GM23338 (cell line): ENCODE measurements at regions not wholly inside any gene's neighbourhood (a gene's known extent, or its start where the extent isn't known, plus 50 kb on each side); places are given as distances from the start of the nearest gene placed in this dataset.

ENCODE experiments used
- ATAC-seq: fragments of 200-7000 bp; cut with Tn5 transposase; 3 replicates; pipeline ENCODE4 v1.9.1; 2020
- DNase-seq: peaks from one replicate; pipeline ENCODE4 v3.0.0-alpha.2; 2015; ENCODE audit warnings: low spot score
- H2AFZ ChIP-seq: fragments of 200-600 bp; sonication (generic); 2 replicates; pipeline ENCODE4 v1.8.0; 2016; ENCODE audit warnings: antibody characterized with exemption, mild to moderate bottlenecking, moderate library complexity
- H3F3A ChIP-seq: fragments of 200-600 bp; sonication (generic); replicated peaks from 2 replicates; pipeline ENCODE4 v1.8.0; 2017; ENCODE audit warnings: antibody characterized with exemption, mixed run types, low read depth
- H3K27ac ChIP-seq: fragments of 200-600 bp; sonication (generic); 2 replicates; pipeline ENCODE4 v1.6.1; 2016; ENCODE audit warnings: low read depth
- H3K27me3 ChIP-seq: fragments of 200-600 bp; sonication (generic); 2 replicates; pipeline ENCODE4 v1.8.0; 2016; ENCODE audit warnings: mild to moderate bottlenecking, mixed run types, moderate library complexity; ENCODE audit not compliant: insufficient read depth
- H3K36me3 ChIP-seq: fragments of 200-600 bp; sonication (generic); 2 replicates; pipeline ENCODE4 v1.8.0; 2016; ENCODE audit warnings: mild to moderate bottlenecking; ENCODE audit not compliant: insufficient read depth
- H3K4me1 ChIP-seq: fragments of 200-600 bp; sonication (generic); 2 replicates; pipeline ENCODE4 v1.8.0; 2016; ENCODE audit warnings: mild to moderate bottlenecking, moderate library complexity; ENCODE audit not compliant: insufficient read depth
- H3K4me2 ChIP-seq: fragments of 200-600 bp; sonication (generic); 2 replicates; pipeline ENCODE4 v1.7.1; 2017; ENCODE audit warnings: mixed run types
- H3K4me3 ChIP-seq: fragments of 200-600 bp; sonication (generic); 2 replicates; pipeline ENCODE4 v1.6.1; 2016; ENCODE audit warnings: mixed run types
- H3K79me2 ChIP-seq: fragments of 200-600 bp; sonication (generic); replicated peaks from 2 replicates; pipeline ENCODE4 v1.8.0; 2017; ENCODE audit warnings: mild to moderate bottlenecking; ENCODE audit not compliant: insufficient read depth
- H3K9me2 ChIP-seq: fragments of 200-600 bp; sonication (generic); 2 replicates; pipeline ENCODE4 v1.8.0; 2017; ENCODE audit not compliant: insufficient read depth
- H4K20me1 ChIP-seq: fragments of 200-600 bp; sonication (generic); replicated peaks from 2 replicates; pipeline ENCODE4 v1.8.0; 2017; ENCODE audit warnings: mild to moderate bottlenecking; ENCODE audit not compliant: insufficient read depth
- H3K27ac Mint-ChIP-seq: 2 replicates; pipeline ENCODE4 v1.8.0; 2020; ENCODE audit warnings: inconsistent platforms, mild to moderate bottlenecking, moderate library complexity, mixed read lengths
- H3K27me3 Mint-ChIP-seq: 3 replicates; pipeline ENCODE4 v1.8.0; 2022; ENCODE audit warnings: low read depth, mild to moderate bottlenecking, moderate library complexity, mixed read lengths, inconsistent platforms; ENCODE audit not compliant: insufficient read depth, poor library complexity
- H3K36me3 Mint-ChIP-seq: 3 replicates; pipeline ENCODE4 v1.8.0; 2021; ENCODE audit warnings: low read depth, mild to moderate bottlenecking, inconsistent platforms, moderate library complexity, mixed read lengths
- H3K4me1 Mint-ChIP-seq: 3 replicates; pipeline ENCODE4 v1.8.0; 2020; ENCODE audit warnings: mild to moderate bottlenecking, inconsistent platforms, mixed read lengths
- H3K4me3 Mint-ChIP-seq: 3 replicates; pipeline ENCODE4 v1.8.0; 2021; ENCODE audit warnings: moderate library complexity, mild to moderate bottlenecking, inconsistent platforms, mixed read lengths
- H3K9me3 Mint-ChIP-seq: 3 replicates; pipeline ENCODE4 v1.8.0; 2020; ENCODE audit warnings: moderate library complexity, mild to moderate bottlenecking, inconsistent platforms, mixed read lengths
- CREB1 ChIP-seq: fragments of 250-450 bp; sonication (Bioruptor Pico); IDR thresholded peaks from 2 replicates; pipeline ENCODE4 v1.5.0; 2020; ENCODE audit warnings: low read depth, mild to moderate bottlenecking, moderate library complexity
- CTCF ChIP-seq, 2 experiments: fragments of 200-600 bp in 1 of 2; sonication (generic) in 1 of 2; conservative IDR thresholded peaks; 2 replicates each; pipeline versions ENCODE4 v1.5.1 to v1.6.1; 2016 to 2017; ENCODE audit warnings: antibody characterized with exemption in 2 of 2, low read depth in 2 of 2, mild to moderate bottlenecking in 2 of 2, moderate library complexity in 1 of 2
- ETS1 ChIP-seq: IDR thresholded peaks from 2 replicates; pipeline ENCODE4 v1.6.1; 2016; ENCODE audit warnings: antibody characterized with exemption
- EZH2 ChIP-seq: fragments of 200-600 bp; sonication (generic); IDR thresholded peaks from one replicate; pipeline ENCODE4 v1.8.0; 2017; ENCODE audit warnings: antibody characterized with exemption, mild to moderate bottlenecking, low read depth; ENCODE audit not compliant: unreplicated experiment
- JUNB ChIP-seq: IDR thresholded peaks from one replicate; pipeline ENCODE4 v1.6.1; 2016; ENCODE audit warnings: antibody characterized with exemption; ENCODE audit not compliant: unreplicated experiment
- NANOG ChIP-seq: IDR thresholded peaks from 2 replicates; pipeline ENCODE4 v1.6.1; 2016; ENCODE audit warnings: antibody characterized with exemption, borderline replicate concordance
- POLR2AphosphoS5 ChIP-seq: IDR thresholded peaks from 2 replicates; pipeline ENCODE4 v1.6.1; 2016; ENCODE audit warnings: antibody characterized with exemption, low read depth
- STAT1 ChIP-seq: IDR thresholded peaks from one replicate; pipeline ENCODE4 v1.6.1; 2016; ENCODE audit warnings: antibody characterized with exemption; ENCODE audit not compliant: unreplicated experiment
- ZNF331 ChIP-seq: fragments of 250-450 bp; sonication (Bioruptor Pico); IDR thresholded peaks from 2 replicates; pipeline ENCODE4 v1.5.0; 2020; ENCODE audit warnings: low read depth, mild to moderate bottlenecking, moderate library complexity
- ZNF462 ChIP-seq: fragments of 250-450 bp; sonication (Bioruptor Pico); IDR thresholded peaks from 2 replicates; pipeline ENCODE4 v1.5.0; 2020; ENCODE audit warnings: mild to moderate bottlenecking, moderate library complexity

- no peaks in the 10 kb centered on the region for H3K9me2 ChIP-seq
- no peak overlapping the region for H3K27ac ChIP-seq
- no peaks in the 10 kb centered on the region for H3K27me3 ChIP-seq
- H3K4me3 ChIP-seq = no peak overlapping the region
- no peaks in the 10 kb centered on the region for H3K4me1 ChIP-seq
- no peaks in the 10 kb centered on the region for H3K36me3 ChIP-seq
- TF ChIP-seq JUNB (no peak), STAT1 (no peak), ZNF331 (no peak), POLR2AphosphoS5 (no peak)
- no peaks in the 10 kb centered on the region for H3K9me3 Mint-ChIP-seq
- H2AFZ ChIP-seq = no peak overlapping the region
- no peaks in the 10 kb centered on the region for H3K79me2 ChIP-seq
- no peak for DNase-seq
- H3K4me2 ChIP-seq = no peak overlapping the region
- no peaks in the 10 kb centered on the region for H3F3A ChIP-seq
- H3K27me3 Mint-ChIP-seq = no peaks in the 10 kb centered on the region
- H3K4me1 Mint-ChIP-seq = peaks cover 2% of the 10 kb centered on the region; the same call in 1 of the 3 replicates
- no peaks in the 10 kb centered on the region for H4K20me1 ChIP-seq
- no peak overlapping the region for H3K27ac Mint-ChIP-seq
- no peak overlapping the region for H3K4me3 Mint-ChIP-seq
- no peak for ATAC-seq
- no peaks in the 10 kb centered on the region for H3K36me3 Mint-ChIP-seq
Measured at GRCh38 chr5:107199756-107200155, 471.0 kb downstream of the EFNA5 start.

- Mint-ChIP-seq H3K36me3 (no peaks in the 10 kb centered on the region), H3K27me3 (no peaks in the 10 kb centered on the region), H3K9me3 (no peaks in the 10 kb centered on the region), H3K4me3 (no peak overlapping the region), H3K27ac (no peak overlapping the region), H3K4me1 (peaks cover 2% of the 10 kb centered on the region; the same call in 1 of the 3 replicates)
- no peak for DNase-seq
- H3K27me3 ChIP-seq = no peaks in the 10 kb centered on the region
- no peaks in the 10 kb centered on the region for H3F3A ChIP-seq
- no peak overlapping the region for H2AFZ ChIP-seq
- no peaks in the 10 kb centered on the region for H4K20me1 ChIP-seq
- no peak overlapping the region for H3K4me2 ChIP-seq
- no peaks in the 10 kb centered on the region for H3K4me1 ChIP-seq
- no peak overlapping the region for H3K27ac ChIP-seq
- no peaks in the 10 kb centered on the region for H3K9me2 ChIP-seq
- no peak overlapping the region for H3K4me3 ChIP-seq
- H3K36me3 ChIP-seq = no peaks in the 10 kb centered on the region
- no peak for ATAC-seq
- H3K79me2 ChIP-seq = no peaks in the 10 kb centered on the region
- TF ChIP-seq EZH2 (no peak), JUNB (no peak), NANOG (no peak), ETS1 (no peak), ZNF331 (no peak), ZNF462 (CRISPR knock-in tag) (no peak), CREB1 (CRISPR knock-in tag) (no peak), STAT1 (no peak), CTCF (conservative IDR thresholded peaks at IDR 0.05; ENCODE audit: low read depth in 2 of 2) (no peak)
Measured at GRCh38 chr5:107196500-107197059, 474.2 kb downstream of the EFNA5 start.
